Right lobe of liver (tissue), 4 donors: ENCODE measurements at regions not wholly inside any gene's neighbourhood (a gene's known extent, or its start where the extent isn't known, plus 50 kb on each side); places are given as distances from the start of the nearest gene placed in this dataset.

Experiments used
- POLR2A ChIP-seq: fragments of 450-650 bp; IDR thresholded peaks from one replicate; pipeline ENCODE4 v1.6.1; 2017; ENCODE audit warnings: antibody characterized with exemption, mild to moderate bottlenecking
- TF ChIP-seq, protein P1 (sequence below), 4 donors: fragments of 200-600 bp in 3 of 4; fragments of 450-650 bp in 1 of 4; IDR thresholded peaks; one replicate each; pipeline versions ENCODE4 v1.5.1 to v1.8.0; 2016 to 2022; ENCODE audit warnings: antibody characterized with exemption in 4 of 4, mild to moderate bottlenecking in 2 of 4
- donor health status: DM: no; HTN: no; CAD: no.
- donor health status: DM: no; HTN: no; CAD: no.
- donor health status: DM: no; HTN: yes; CAD: no.

DNA sequence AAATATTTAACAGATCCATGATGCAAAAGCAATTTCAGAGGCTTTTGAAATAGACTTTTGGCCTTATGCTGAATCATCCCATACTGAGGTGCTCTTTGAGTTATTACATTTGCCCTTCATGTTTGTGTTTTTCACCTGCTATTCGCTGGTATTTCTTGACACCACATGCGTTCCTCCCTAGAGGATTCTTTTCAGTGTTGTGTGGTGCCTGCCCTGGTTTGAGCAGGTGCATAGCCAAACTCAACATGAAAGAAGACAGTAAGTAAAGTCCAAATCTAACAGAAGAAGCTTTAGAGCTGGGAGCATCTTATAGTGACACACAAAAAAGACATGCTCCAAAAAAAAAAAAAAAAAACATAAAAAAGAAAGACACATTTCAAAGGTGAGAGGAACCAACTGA is 796.3 kb downstream of the SEMA5A start:
- TF ChIP-seq, protein P1, sequence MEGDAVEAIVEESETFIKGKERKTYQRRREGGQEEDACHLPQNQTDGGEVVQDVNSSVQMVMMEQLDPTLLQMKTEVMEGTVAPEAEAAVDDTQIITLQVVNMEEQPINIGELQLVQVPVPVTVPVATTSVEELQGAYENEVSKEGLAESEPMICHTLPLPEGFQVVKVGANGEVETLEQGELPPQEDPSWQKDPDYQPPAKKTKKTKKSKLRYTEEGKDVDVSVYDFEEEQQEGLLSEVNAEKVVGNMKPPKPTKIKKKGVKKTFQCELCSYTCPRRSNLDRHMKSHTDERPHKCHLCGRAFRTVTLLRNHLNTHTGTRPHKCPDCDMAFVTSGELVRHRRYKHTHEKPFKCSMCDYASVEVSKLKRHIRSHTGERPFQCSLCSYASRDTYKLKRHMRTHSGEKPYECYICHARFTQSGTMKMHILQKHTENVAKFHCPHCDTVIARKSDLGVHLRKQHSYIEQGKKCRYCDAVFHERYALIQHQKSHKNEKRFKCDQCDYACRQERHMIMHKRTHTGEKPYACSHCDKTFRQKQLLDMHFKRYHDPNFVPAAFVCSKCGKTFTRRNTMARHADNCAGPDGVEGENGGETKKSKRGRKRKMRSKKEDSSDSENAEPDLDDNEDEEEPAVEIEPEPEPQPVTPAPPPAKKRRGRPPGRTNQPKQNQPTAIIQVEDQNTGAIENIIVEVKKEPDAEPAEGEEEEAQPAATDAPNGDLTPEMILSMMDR (IDR thresholded peaks at IDR 0.05), result no peak
- TF ChIP-seq POLR2A, result no peak
